Panc1 (cell line): ENCODE measurements at regions not wholly inside any gene's neighbourhood (a gene's known extent, or its start where the extent isn't known, plus 50 kb on each side); places are given as distances from the start of the nearest gene placed in this dataset.

Source experiments
- ATAC-seq: fragments of 200-7000 bp; cut with Tn5 transposase; 2 replicates; pipeline ENCODE4 v1.9.1; 2020; ENCODE audit warnings: mild to moderate bottlenecking, moderate library complexity
- BruUV-seq: library from RNA; stranded (reverse); fragments of 400-500 nt; replicated peaks from 2 replicates; lab custom pipeline; 2021; lab: Mats Ljungman, UMichigan
- CTCF ChIA-PET: fragments of 300-600 bp; sonication (Branson Sonifier 250); formaldehyde crosslinking; loops from one replicate; lab custom pipeline; 2022; ENCODE audit warnings: antibody characterized with exemption; lab: Charles Lee
- POLR2A ChIA-PET: fragments of 300-600 bp; sonication (Branson Sonifier 250); formaldehyde crosslinking; loops from one replicate; lab custom pipeline; 2022; ENCODE audit warnings: antibody characterized with exemption; lab: Charles Lee
- DNase-seq: peaks from one replicate; pipeline ENCODE4 v3.0.0-alpha.2; 2010; ENCODE audit warnings: low read depth, low spot score
- H3K27ac ChIP-seq: 2 replicates; pipeline ENCODE4 v1.5.1; 2011; ENCODE audit warnings: mild to moderate bottlenecking, low read length, inconsistent platforms
- H3K27me3 ChIP-seq: fragments of 200-500 bp; sonication (Bioruptor generic); 2 replicates; pipeline ENCODE4 v1.6.0; 2014; ENCODE audit warnings: low read length, inconsistent platforms; ENCODE audit not compliant: control insufficient read depth, insufficient read depth
- H3K36me3 ChIP-seq: fragments of 200-500 bp; sonication (Bioruptor generic); 2 replicates; pipeline ENCODE4 v1.5.1; 2014; ENCODE audit warnings: inconsistent platforms, mild to moderate bottlenecking, low read length, moderate library complexity; ENCODE audit not compliant: control insufficient read depth, insufficient read depth
- H3K4me1 ChIP-seq: 2 replicates; pipeline ENCODE4 v1.5.1; 2011; ENCODE audit warnings: inconsistent platforms, mild to moderate bottlenecking, low read length, moderate library complexity; ENCODE audit not compliant: control insufficient read depth, insufficient read depth
- H3K4me3 ChIP-seq, 2 experiments: 2 replicates each; pipeline ENCODE4 v1.5.1; 2011 to 2012; ENCODE audit warnings: low read depth in 2 of 2, low read length in 2 of 2, mild to moderate bottlenecking in 2 of 2, inconsistent platforms in 1 of 2, moderate library complexity in 1 of 2
- H3K9me3 ChIP-seq: fragments of 200-500 bp; sonication (Bioruptor generic); 2 replicates; pipeline ENCODE4 v1.5.1; 2014; ENCODE audit warnings: low read depth, mild to moderate bottlenecking, inconsistent platforms, low read length, moderate library complexity; ENCODE audit not compliant: control insufficient read depth, insufficient read depth
- POLR2AphosphoS5 ChIP-seq: IDR thresholded peaks from 2 replicates; pipeline ENCODE4 v1.6.1; 2012; ENCODE audit warnings: mild to moderate bottlenecking, low read depth, low read length, moderate library complexity
- SIN3A ChIP-seq: IDR thresholded peaks from 2 replicates; pipeline ENCODE4 v1.6.1; 2012; ENCODE audit warnings: low read depth, mild to moderate bottlenecking, low read length, moderate library complexity, borderline replicate concordance; ENCODE audit not compliant: insufficient read depth
- TCF7L2 ChIP-seq: IDR thresholded peaks from 2 replicates; pipeline ENCODE4 v1.6.1; 2011; ENCODE audit warnings: mild to moderate bottlenecking, low read depth, low read length, inconsistent platforms
- in situ Hi-C: cut with HindIII; loops from 2 replicates; pipeline ENCODE4 v1.10.0; 2016; ENCODE audit warnings: low sequenced_read_pairs, low pct_unique_long_range_greater_than_20kb
- intact Hi-C: fragments of 100-400 bp; cut with micrococcal nuclease; formaldehyde crosslinking; loops from one replicate; pipeline ENCODE4 v1.10.0; 2022; ENCODE audit not compliant: unreplicated experiment
- TF ChIP-seq, protein P1 (sequence below), 2 experiments: IDR thresholded peaks; 2 replicates each; pipeline ENCODE4 v1.6.1; 2011 to 2012; ENCODE audit warnings: low read depth in 2 of 2, control low read depth in 1 of 2, low read length in 1 of 2, mild to moderate bottlenecking in 1 of 2, moderate library complexity in 1 of 2; ENCODE audit not compliant: insufficient read depth in 1 of 2
- TF ChIP-seq, protein P2 (sequence below): fragments of 450-650 bp; IDR thresholded peaks from 2 replicates; pipeline ENCODE4 v1.5.1; 2017; ENCODE audit warnings: mild to moderate bottlenecking

DNA sequence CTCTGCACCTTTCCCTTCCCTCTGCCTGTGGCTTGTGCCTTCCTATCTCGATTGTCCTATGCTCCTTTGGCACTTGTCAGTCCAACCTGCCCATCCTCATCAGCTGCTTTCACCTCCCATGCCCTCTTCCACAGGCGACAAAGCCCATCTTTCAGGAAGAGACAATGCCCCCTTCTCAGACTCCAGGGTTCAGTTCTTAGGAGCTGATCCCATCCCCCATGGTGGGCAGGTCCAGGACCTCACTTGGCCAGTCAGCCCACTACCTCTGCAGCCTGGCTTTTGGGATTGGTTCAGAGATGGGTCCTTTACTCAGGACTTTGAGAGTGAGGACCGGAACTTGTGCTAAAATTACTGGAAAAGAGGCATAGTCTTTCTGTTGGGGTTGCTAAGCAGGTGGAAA is 74.0 kb upstream of the NANOS1 start:
- Histone ChIP-seq H3K27ac (no peak overlapping the region), H3K4me1 (peaks cover 21% of the 10 kb centered on the region), H3K9me3 (no peaks in the 10 kb centered on the region), H3K36me3 (no peaks in the 10 kb centered on the region), H3K27me3 (no peaks in the 10 kb centered on the region), H3K4me3 (no peak overlapping the region)
- CTCF ChIA-PET = no interaction called here
- TF ChIP-seq, protein P1, sequence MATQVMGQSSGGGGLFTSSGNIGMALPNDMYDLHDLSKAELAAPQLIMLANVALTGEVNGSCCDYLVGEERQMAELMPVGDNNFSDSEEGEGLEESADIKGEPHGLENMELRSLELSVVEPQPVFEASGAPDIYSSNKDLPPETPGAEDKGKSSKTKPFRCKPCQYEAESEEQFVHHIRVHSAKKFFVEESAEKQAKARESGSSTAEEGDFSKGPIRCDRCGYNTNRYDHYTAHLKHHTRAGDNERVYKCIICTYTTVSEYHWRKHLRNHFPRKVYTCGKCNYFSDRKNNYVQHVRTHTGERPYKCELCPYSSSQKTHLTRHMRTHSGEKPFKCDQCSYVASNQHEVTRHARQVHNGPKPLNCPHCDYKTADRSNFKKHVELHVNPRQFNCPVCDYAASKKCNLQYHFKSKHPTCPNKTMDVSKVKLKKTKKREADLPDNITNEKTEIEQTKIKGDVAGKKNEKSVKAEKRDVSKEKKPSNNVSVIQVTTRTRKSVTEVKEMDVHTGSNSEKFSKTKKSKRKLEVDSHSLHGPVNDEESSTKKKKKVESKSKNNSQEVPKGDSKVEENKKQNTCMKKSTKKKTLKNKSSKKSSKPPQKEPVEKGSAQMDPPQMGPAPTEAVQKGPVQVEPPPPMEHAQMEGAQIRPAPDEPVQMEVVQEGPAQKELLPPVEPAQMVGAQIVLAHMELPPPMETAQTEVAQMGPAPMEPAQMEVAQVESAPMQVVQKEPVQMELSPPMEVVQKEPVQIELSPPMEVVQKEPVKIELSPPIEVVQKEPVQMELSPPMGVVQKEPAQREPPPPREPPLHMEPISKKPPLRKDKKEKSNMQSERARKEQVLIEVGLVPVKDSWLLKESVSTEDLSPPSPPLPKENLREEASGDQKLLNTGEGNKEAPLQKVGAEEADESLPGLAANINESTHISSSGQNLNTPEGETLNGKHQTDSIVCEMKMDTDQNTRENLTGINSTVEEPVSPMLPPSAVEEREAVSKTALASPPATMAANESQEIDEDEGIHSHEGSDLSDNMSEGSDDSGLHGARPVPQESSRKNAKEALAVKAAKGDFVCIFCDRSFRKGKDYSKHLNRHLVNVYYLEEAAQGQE (IDR thresholded peaks at IDR 0.05; ENCODE audit: insufficient read depth in 1 of 2, low read depth in 2 of 2, low read length in 1 of 2) = no peak
- TF ChIP-seq TCF7L2 (no peak), POLR2AphosphoS5 (no peak), SIN3A (no peak)
- TF ChIP-seq, protein P2, sequence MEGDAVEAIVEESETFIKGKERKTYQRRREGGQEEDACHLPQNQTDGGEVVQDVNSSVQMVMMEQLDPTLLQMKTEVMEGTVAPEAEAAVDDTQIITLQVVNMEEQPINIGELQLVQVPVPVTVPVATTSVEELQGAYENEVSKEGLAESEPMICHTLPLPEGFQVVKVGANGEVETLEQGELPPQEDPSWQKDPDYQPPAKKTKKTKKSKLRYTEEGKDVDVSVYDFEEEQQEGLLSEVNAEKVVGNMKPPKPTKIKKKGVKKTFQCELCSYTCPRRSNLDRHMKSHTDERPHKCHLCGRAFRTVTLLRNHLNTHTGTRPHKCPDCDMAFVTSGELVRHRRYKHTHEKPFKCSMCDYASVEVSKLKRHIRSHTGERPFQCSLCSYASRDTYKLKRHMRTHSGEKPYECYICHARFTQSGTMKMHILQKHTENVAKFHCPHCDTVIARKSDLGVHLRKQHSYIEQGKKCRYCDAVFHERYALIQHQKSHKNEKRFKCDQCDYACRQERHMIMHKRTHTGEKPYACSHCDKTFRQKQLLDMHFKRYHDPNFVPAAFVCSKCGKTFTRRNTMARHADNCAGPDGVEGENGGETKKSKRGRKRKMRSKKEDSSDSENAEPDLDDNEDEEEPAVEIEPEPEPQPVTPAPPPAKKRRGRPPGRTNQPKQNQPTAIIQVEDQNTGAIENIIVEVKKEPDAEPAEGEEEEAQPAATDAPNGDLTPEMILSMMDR = no peak
- no TSS peak for BruUV-seq
- intact Hi-C loops = no loop called here
- in situ Hi-C loops = no loop called here
- POLR2A ChIA-PET = no interaction called here
- DNase-seq (no peak), ATAC-seq (no peak)

DNA sequence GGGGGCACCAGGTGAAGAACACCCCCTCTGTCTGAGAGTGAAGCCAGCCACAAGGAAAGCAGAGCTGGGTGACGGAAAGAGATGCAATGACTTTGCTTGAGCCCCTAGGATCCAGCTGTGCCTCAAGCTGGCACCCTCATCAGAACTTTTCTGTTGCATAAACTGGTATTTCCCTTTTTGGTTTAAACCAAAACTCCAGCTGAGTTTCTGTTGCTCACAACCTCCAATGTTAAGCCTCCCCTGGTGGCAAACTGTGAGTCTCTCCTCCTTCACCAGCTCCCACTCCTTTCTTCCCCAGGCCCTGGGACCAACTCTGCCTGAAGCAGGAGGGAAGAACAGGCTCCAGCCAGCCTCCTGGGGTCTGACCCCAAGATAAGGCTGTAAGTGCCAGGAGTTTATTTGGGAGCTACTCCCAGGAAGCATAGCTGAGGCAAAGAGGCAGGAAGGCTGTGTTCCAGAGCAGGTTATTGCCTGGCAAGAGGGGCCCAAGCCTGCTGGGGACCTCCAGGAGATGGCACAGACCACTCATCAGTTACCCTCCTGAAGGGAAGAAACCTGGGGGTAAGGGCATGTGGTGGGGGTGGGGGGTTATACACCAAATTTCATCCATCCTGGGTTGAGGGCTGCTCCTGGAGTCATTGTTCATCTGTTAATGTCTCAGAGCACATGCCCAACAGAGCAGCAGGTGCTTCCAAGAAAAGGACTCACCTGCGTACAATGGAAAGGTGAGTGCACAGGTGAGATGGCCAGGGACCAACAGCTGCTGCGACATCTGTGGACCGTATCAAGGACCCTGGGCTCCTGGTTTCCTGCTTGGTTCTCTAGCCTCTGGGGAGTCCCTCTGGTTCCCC is 73.3 kb upstream of the NANOS1 start:
- no TSS peak for BruUV-seq
- no peaks in the 10 kb centered on the region for H3K9me3 ChIP-seq
- in situ Hi-C loops (no loop called here), intact Hi-C loops (no loop called here)
- ATAC-seq = no peak
- POLR2A ChIA-PET = no interaction called here
- TF ChIP-seq, protein P1 (IDR thresholded peaks at IDR 0.05; ENCODE audit: insufficient read depth in 1 of 2, low read depth in 2 of 2, low read length in 1 of 2) = no peak
- no peak for TF ChIP-seq TCF7L2
- H3K27ac ChIP-seq = no peak overlapping the region; the same call in 1 of the 2 replicates
- no peaks in the 10 kb centered on the region for H3K36me3 ChIP-seq
- H3K27me3 ChIP-seq = no peaks in the 10 kb centered on the region
- DNase-seq = no peak
- no peak overlapping the region for H3K4me3 ChIP-seq
- peaks cover 25% of the 10 kb centered on the region for H3K4me1 ChIP-seq
- CTCF ChIA-PET = no interaction called here
